Left lung (tissue), 4 donors: ENCODE measurements at regions not wholly inside any gene's neighbourhood (a gene's known extent, or its start where the extent isn't known, plus 50 kb on each side); places are given as distances from the start of the nearest gene placed in this dataset.

Source experiments
- ATAC-seq: fragments of 200-7000 bp; cut with Tn5 transposase; one replicate; pipeline ENCODE4 v1.9.1; 2020; ENCODE audit warnings: moderate library complexity
- DNase-seq, 4 donors: peaks; one replicate each; pipeline ENCODE4 v3.0.0-alpha.2; 2013 to 2020
- H3K27ac ChIP-seq, 2 donors: fragments of 200-600 bp; sonication (generic) in 1 of 2; one replicate each; pipeline versions ENCODE4 v1.5.0 to v1.8.0; 2020 to 2021
- H3K27me3 ChIP-seq, 2 donors: fragments of 200-600 bp; sonication (generic) in 1 of 2; one replicate each; pipeline versions ENCODE4 v1.5.0 to v1.8.0; 2020 to 2021
- H3K36me3 ChIP-seq, 2 donors: fragments of 200-600 bp; sonication (generic) in 1 of 2; one replicate each; pipeline versions ENCODE4 v1.5.0 to v1.8.0; 2020 to 2021
- H3K4me1 ChIP-seq, 2 donors: fragments of 200-600 bp; one replicate each; pipeline ENCODE4 v1.8.0; 2021
- H3K4me3 ChIP-seq, 2 donors: fragments of 200-600 bp; sonication (generic) in 1 of 2; one replicate each; pipeline versions ENCODE4 v1.5.0 to v1.8.0; 2020 to 2021; ENCODE audit warnings: mild to moderate bottlenecking in 1 of 2
- H3K9me3 ChIP-seq, 2 donors: fragments of 200-600 bp; sonication (generic) in 1 of 2; one replicate each; pipeline versions ENCODE4 v1.5.0 to v1.8.0; 2020 to 2021
- CTCF ChIP-seq, 2 donors: fragments of 200-600 bp; sonication (generic) in 1 of 2; IDR thresholded peaks; one replicate each; pipeline versions ENCODE4 v1.5.0 to v1.8.0; 2021; ENCODE audit warnings: antibody characterized with exemption in 2 of 2
- intact Hi-C, 2 donors: fragments of 100-400 bp; cut with DNase I; formaldehyde crosslinking; loops; one replicate each; pipeline versions ENCODE4 v1.11.2 to v1.14.2; 2022
- donor health status: DM: no; HTN: yes; CAD: no.
- donor health status: DM: no; HTN: no; CAD: no.

- ATAC-seq, result no peak
- Histone ChIP-seq H3K9me3 (no peaks in the 10 kb centered on the region), H3K4me1 (no peaks in the 10 kb centered on the region), H3K36me3 (peaks cover 0 to 3% of the 10 kb centered on the region in 2 donors), H3K27me3 (no peaks in the 10 kb centered on the region), H3K4me3 (no peak overlapping the region), H3K27ac (no peak overlapping the region)
- no peak for DNase-seq
- TF ChIP-seq CTCF (IDR thresholded peaks at IDR 0.05), result no peak
- intact Hi-C loops, result no loop called here
Observed at GRCh38 chrX:15033917-15034316, 160.7 kb downstream of the MOSPD2 start.

- H3K27ac ChIP-seq, result no peak overlapping the region
- no peak for TF ChIP-seq CTCF (IDR thresholded peaks at IDR 0.05)
- H3K4me3 ChIP-seq, result no peak overlapping the region
- no peaks in the 10 kb centered on the region for H3K36me3 ChIP-seq
- ATAC-seq (no peak), DNase-seq (no peak)
- H3K27me3 ChIP-seq, result no peaks in the 10 kb centered on the region
- H3K4me1 ChIP-seq, result no peaks in the 10 kb centered on the region
- intact Hi-C loops, result no loop called here
- H3K9me3 ChIP-seq, result no peaks in the 10 kb centered on the region
Observed at GRCh38 chrX:15017491-15017890, 144.3 kb downstream of the MOSPD2 start.

- no peaks in the 10 kb centered on the region for H3K36me3 ChIP-seq
- H3K4me1 ChIP-seq, result no peaks in the 10 kb centered on the region
- DNase-seq (no peak), ATAC-seq (no peak)
- no peak overlapping the region for H3K4me3 ChIP-seq
- H3K27me3 ChIP-seq, result no peaks in the 10 kb centered on the region
- intact Hi-C loops, result no loop called here
- no peak for TF ChIP-seq CTCF (IDR thresholded peaks at IDR 0.05)
- H3K9me3 ChIP-seq, result no peaks in the 10 kb centered on the region
- no peak overlapping the region for H3K27ac ChIP-seq
Observed at GRCh38 chrX:15016051-15016450, 142.8 kb downstream of the MOSPD2 start.

GRCh38 chrX:15014281-15014680 is 141.1 kb downstream of the MOSPD2 start:
- no peak for TF ChIP-seq CTCF (IDR thresholded peaks at IDR 0.05)
- ATAC-seq (no peak), DNase-seq (no peak)
- no peaks in the 10 kb centered on the region for H3K9me3 ChIP-seq
- no peak overlapping the region for H3K27ac ChIP-seq
- H3K27me3 ChIP-seq, result no peaks in the 10 kb centered on the region
- H3K4me3 ChIP-seq, result no peak overlapping the region
- H3K36me3 ChIP-seq, result no peaks in the 10 kb centered on the region
- intact Hi-C loops, result no loop called here
- H3K4me1 ChIP-seq, result no peaks in the 10 kb centered on the region

GRCh38 chrX:15013461-15013860 is 140.2 kb downstream of the MOSPD2 start:
- ATAC-seq (no peak), DNase-seq (no peak)
- no peaks in the 10 kb centered on the region for H3K4me1 ChIP-seq
- no peaks in the 10 kb centered on the region for H3K36me3 ChIP-seq
- no peak overlapping the region for H3K4me3 ChIP-seq
- H3K27ac ChIP-seq, result no peak overlapping the region
- intact Hi-C loops, result no loop called here
- TF ChIP-seq CTCF (IDR thresholded peaks at IDR 0.05), result no peak
- H3K27me3 ChIP-seq, result no peaks in the 10 kb centered on the region
- no peaks in the 10 kb centered on the region for H3K9me3 ChIP-seq
